NCI-H2227 (cell line): ENCODE measurements at regions not wholly inside any gene's neighbourhood (a gene's known extent, or its start where the extent isn't known, plus 50 kb on each side); places are given as distances from the start of the nearest gene placed in this dataset.

Source experiments
- DNase-seq: peaks from one replicate; lab custom pipeline; 2025; ENCODE audit not compliant: unreplicated experiment; lab: John Stamatoyannopoulos, UW

DNA sequence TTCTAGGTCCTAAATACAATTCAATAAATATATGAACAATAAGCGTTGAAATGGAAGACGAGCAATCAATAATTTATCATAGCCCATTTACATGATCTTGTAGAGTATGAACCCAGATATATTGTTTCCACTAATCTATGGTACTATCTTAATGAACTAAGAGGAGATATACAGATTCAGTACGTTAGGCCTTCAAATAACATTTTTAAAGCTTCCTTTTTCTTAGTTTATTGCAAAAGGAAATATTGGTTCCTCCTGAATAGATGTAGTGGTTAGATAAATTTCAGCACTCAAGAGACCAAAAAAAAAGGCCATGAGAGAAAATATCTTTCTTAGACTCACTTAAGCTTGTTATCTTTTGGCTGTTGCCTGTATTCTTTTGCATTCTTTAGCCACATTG lies 147.5 kb upstream of the PITX2 start:
- DNase-seq: no peak

GRCh38 chr4:110778521-110778920 lies 155.6 kb upstream of the PITX2 start:
- DNase-seq: no peak

- no peak for DNase-seq
These were observed 157.7 kb upstream of the PITX2 start for GRCh38 chr4:110780538-110780937.

DNA sequence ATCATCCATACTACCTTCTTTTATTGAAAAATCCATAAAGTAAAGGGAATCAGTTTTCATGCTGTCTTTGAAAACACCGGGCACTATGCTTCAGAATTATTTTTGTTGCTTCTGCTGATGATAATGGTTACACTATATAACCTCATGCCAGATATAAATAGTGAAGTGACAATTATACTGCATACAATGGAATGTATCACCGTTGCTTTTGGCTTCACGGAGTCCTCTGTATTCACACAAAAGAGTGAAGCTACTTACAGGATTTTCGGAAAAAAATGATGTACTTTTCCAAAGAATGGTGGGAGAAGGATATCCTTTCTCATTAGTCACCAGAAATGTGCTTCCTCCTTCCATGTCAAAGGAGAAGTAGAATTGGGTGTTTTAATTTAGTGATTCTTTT lies 159.1 kb upstream of the PITX2 start:
- DNase-seq: no peak

GRCh38 chr4:110787109-110787508 lies 164.2 kb upstream of the PITX2 start:
- no peak for DNase-seq

DNA sequence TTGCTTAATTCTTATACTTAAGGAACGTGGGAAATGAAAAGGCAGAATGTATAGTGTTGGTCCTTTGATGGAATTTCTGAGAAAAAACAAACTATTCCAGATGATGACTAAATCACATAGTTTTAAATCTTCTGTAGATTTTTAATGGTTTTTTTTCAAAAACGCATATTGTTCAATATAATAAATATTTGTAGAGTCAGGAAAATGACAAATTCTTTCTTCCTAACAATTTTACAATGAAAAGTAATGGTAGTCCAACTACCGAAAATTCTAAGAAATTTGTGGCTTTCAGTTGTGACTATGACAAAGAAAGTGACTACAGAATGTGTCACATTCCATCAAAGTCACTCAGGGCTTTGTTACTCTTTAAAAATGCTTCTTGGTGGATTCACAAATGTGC lies 164.8 kb upstream of the PITX2 start:
- no peak for DNase-seq

DNA sequence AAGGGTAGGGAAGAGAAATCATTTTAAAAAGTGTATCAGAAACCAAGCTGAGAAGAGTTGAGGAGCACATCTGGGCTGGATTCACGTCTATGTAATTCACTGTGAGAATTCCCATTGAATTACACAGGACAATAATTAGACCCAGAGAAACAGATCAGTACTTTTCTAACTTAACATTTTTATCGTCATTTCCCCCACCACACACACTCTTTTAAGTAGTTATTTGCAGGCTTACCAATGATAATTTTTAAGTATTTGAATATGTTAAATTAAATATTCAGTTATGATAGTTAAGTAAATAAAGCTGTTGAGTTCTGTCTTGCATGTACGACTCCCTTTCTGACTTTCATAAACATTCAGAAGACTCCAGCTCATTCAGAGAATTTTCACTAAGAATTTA lies 165.4 kb upstream of the PITX2 start:
- no peak for DNase-seq

DNA sequence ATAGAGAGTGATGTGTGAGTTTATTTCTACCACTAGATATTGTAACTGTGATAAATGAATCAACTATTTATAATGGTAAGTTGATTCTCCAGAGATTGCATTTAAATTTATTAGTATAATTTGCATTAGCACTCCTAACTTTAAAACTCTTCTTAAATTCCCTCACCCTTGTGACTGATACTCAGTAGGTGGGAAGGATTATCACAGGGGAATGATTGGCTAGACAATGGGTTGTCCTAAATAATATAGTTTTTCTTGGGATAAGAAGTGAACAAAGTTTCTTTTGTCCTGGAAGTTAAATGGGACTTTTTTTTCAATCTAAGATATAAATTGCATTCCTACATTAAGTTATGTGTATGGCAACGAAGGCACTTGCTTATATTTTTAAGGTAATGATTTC lies 169.2 kb upstream of the PITX2 start:
- no peak for DNase-seq

GRCh38 chr4:110793381-110793801 lies 170.5 kb upstream of the PITX2 start:
- no peak for DNase-seq

GRCh38 chr4:110793890-110794554 lies 171.1 kb upstream of the PITX2 start:
- DNase-seq: no peak

GRCh38 chr4:110795971-110796370 lies 173.1 kb upstream of the PITX2 start:
- no peak for DNase-seq

DNA sequence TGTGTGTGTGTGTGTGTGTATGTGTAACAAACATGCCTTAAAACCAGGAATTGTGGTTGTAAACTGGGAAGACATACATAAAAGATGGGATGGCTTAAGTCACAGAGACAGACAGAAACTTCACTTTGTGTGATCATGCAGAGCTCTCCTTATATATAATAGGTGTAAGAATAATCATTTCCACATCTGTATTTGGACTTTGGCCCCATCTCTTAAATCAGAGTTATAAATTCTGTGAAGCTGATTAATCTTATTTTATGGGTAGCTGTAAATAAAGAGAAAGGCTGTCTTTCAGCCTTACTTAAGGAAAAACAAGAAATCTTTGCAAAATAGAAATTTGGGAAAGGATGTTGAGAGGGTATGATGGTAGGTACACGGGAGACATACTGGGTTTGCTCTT lies 174.6 kb upstream of the PITX2 start:
- no peak for DNase-seq

DNA sequence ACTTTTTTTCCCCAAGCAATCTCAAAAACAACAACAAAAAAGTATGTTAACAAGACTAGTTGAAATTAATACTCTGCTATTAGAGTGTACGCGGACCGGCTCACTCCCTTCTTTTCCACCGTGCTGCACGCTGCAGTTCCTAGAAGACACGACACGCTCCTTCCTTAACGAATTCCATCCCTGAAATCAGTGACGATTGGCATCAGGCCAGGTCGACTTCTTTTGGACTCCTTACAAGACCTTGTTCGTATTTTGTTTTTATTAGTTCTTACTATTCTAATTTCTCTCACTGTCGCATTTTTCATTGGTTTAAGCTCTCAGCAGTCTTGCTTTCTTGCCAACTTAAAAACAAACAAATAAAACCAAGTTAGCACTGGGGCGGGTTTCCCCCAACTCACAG lies 175.8 kb upstream of the PITX2 start:
- no peak for DNase-seq

DNA sequence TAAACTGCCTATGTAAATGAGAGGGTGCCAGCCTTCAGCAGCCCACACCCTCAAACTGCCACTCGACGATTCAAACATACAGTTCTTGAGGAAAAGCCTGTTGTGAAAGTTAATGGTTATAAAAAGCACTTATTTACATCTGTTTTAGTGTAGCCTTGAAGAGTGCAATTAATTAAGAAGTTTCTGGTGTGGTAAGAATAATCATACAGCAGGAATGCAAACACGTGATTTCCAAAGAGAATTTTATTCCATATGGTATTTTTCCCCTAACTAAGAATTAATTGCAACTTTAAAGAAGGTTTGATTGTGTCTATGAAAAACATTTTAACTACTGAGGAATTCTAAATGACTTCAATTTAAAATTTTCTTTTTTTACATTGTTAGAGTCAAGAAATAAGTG lies 176.3 kb upstream of the PITX2 start:
- DNase-seq: no peak

DNA sequence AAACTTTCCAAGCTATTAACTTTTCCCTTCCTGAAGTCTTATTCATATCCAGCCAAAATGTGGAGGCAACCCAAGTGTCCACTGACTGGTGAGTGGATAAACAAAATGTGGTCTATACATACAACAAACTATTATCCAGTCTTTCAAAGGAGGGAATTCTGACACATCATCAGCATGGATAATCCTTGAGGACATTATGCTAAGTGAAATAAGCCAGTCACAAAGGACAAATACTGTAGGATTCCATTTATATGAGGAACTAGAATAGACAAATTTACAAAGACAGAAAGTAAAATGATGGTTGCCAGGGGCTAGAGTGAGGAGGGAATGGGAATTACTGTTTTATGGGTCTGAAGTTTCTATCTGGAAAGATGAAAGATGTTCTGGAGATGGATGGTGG lies 178.7 kb upstream of the PITX2 start:
- DNase-seq: no peak

DNA sequence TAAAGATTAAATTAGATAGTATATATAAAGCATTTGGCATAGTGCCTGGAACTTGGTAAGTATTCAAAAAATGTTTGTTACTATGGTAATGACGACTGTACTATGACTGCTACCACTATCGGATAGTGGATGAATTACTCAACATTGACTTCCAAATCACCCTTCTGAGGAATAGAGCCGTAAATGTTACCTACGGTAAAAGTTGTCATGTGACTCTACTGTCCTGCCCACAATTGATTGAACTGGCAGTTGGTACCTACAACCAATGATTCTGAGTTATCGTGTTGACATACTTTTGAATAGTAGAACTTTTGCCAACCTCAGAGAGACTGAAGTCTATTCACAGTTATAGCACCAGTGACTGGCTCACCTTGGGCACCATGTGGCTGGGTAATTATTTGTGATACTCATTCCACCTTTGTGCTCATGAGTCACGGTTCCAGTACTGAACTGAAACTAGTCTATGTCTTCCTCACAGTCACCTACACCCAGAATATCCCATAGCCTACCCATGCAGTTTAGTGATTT lies 185.5 kb upstream of the PITX2 start:
- DNase-seq: no peak

- DNase-seq: no peak
These were observed 193.1 kb upstream of the PITX2 start for GRCh38 chr4:110815950-110816349.

- no peak for DNase-seq
These were observed 193.5 kb upstream of the PITX2 start for GRCh38 chr4:110816367-110816766.

DNA sequence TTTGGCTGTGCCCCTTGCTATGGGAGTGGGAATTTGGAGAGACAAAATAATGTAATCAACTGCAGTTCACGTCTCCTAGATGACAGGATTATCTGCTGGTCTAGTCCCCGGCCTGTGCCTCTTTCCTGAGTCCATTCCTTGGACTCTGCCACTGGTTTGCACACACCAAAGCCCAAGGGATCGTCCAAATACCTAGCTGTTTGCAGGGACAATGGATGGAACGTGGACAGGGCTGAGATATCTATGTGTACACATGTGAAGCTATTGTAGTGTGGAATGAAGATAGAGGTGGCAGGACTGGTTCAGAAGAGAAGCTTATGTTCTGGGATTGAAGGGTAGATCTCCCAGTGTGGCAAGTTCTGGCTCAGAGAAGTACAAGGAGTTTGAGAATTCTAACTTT lies 198.3 kb upstream of the PITX2 start:
- DNase-seq: no peak

- DNase-seq: no peak
These were observed 200.4 kb upstream of the PITX2 start for GRCh38 chr4:110823251-110823650.

- no peak for DNase-seq
These were observed 201.5 kb upstream of the PITX2 start for GRCh38 chr4:110824344-110824743.

DNA sequence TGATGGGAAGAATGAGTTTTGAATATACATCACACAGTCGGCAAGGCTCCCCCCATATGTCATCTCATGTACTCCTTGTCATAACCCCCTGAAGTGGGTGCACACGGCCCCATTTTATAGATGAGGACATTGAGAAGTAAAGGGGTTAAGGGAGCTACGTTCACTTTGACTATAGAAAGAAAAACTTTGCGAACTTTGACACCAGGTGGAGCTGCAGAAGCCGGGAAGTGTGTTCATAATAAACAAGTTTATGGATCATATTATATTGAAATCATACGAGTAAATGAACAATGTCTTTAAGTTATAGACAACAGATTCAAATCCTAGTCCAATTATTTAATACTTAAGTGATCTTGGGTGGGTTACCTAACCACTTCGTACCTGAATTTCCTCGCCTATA lies 203.8 kb upstream of the PITX2 start:
- no peak for DNase-seq

- no peak for DNase-seq
These were observed 207.6 kb upstream of the PITX2 start for GRCh38 chr4:110830461-110830860.
